ENCODE measurements at regions not wholly inside any gene's neighbourhood (a gene's known extent, or its start where the extent isn't known, plus 50 kb on each side); places are given as distances from the start of the nearest gene placed in this dataset.

- no peak for TF ChIP-seq CTCF (IDR thresholded peaks at IDR 0.05; ENCODE audit: partially characterized antibody, unreplicated experiment)
- no peaks in the 10 kb centered on the region for H3K27me3 Mint-ChIP-seq (ENCODE audit: unreplicated experiment)
- H3K4me3 Mint-ChIP-seq (ENCODE audit: unreplicated experiment): no peak overlapping the region
- H3K36me3 Mint-ChIP-seq (ENCODE audit: unreplicated experiment): no peaks in the 10 kb centered on the region
- DNase-seq: no peak
- peaks cover 12% of the 10 kb centered on the region for H3K4me1 Mint-ChIP-seq (ENCODE audit: low read depth, unreplicated experiment)
- H3K9me3 Mint-ChIP-seq (ENCODE audit: unreplicated experiment): peaks cover 5% of the 10 kb centered on the region
- H3K27ac Mint-ChIP-seq (ENCODE audit: unreplicated experiment): no peak overlapping the region
Measured at GRCh38 chr1:42043182-42043581, 110.0 kb upstream of the GUCA2B start.

GRCh38 chr1:42041031-42041430, 112.2 kb upstream of the GUCA2B start:
- no peak for TF ChIP-seq CTCF (IDR thresholded peaks at IDR 0.05; ENCODE audit: partially characterized antibody, unreplicated experiment)
- no peak overlapping the region for H3K4me3 Mint-ChIP-seq (ENCODE audit: unreplicated experiment)
- H3K9me3 Mint-ChIP-seq (ENCODE audit: unreplicated experiment): peaks cover 3% of the 10 kb centered on the region
- peaks cover under 1% of the 10 kb centered on the region for H3K4me1 Mint-ChIP-seq (ENCODE audit: low read depth, unreplicated experiment)
- H3K27ac Mint-ChIP-seq (ENCODE audit: unreplicated experiment): no peak overlapping the region
- no peak for DNase-seq
- no peaks in the 10 kb centered on the region for H3K36me3 Mint-ChIP-seq (ENCODE audit: unreplicated experiment)
- no peaks in the 10 kb centered on the region for H3K27me3 Mint-ChIP-seq (ENCODE audit: unreplicated experiment)

- no peak for TF ChIP-seq CTCF (IDR thresholded peaks at IDR 0.05; ENCODE audit: partially characterized antibody, unreplicated experiment)
- H3K27me3 Mint-ChIP-seq (ENCODE audit: unreplicated experiment): no peaks in the 10 kb centered on the region
- peaks cover 3% of the 10 kb centered on the region for H3K9me3 Mint-ChIP-seq (ENCODE audit: unreplicated experiment)
- H3K4me1 Mint-ChIP-seq (ENCODE audit: low read depth, unreplicated experiment): no peaks in the 10 kb centered on the region
- H3K36me3 Mint-ChIP-seq (ENCODE audit: unreplicated experiment): no peaks in the 10 kb centered on the region
- no peak overlapping the region for H3K27ac Mint-ChIP-seq (ENCODE audit: unreplicated experiment)
- H3K4me3 Mint-ChIP-seq (ENCODE audit: unreplicated experiment): no peak overlapping the region
- DNase-seq: no peak
Measured at GRCh38 chr1:42040159-42040558, 113.1 kb upstream of the GUCA2B start.

- no peaks in the 10 kb centered on the region for H3K27me3 Mint-ChIP-seq (ENCODE audit: unreplicated experiment)
- H3K27ac Mint-ChIP-seq (ENCODE audit: unreplicated experiment): no peak overlapping the region
- no peaks in the 10 kb centered on the region for H3K36me3 Mint-ChIP-seq (ENCODE audit: unreplicated experiment)
- H3K4me3 Mint-ChIP-seq (ENCODE audit: unreplicated experiment): no peak overlapping the region
- peaks cover 6% of the 10 kb centered on the region for H3K9me3 Mint-ChIP-seq (ENCODE audit: unreplicated experiment)
- DNase-seq: no peak
- peaks cover 3% of the 10 kb centered on the region for H3K4me1 Mint-ChIP-seq (ENCODE audit: low read depth, unreplicated experiment)
- no peak for TF ChIP-seq CTCF (IDR thresholded peaks at IDR 0.05; ENCODE audit: partially characterized antibody, unreplicated experiment)
Measured at GRCh38 chr1:42038261-42038660, 114.9 kb upstream of the GUCA2B start.

GRCh38 chr1:42037586-42037985, 115.6 kb upstream of the GUCA2B start:
- peaks cover 3% of the 10 kb centered on the region for H3K4me1 Mint-ChIP-seq (ENCODE audit: low read depth, unreplicated experiment)
- TF ChIP-seq CTCF (IDR thresholded peaks at IDR 0.05; ENCODE audit: partially characterized antibody, unreplicated experiment): no peak
- no peak overlapping the region for H3K4me3 Mint-ChIP-seq (ENCODE audit: unreplicated experiment)
- H3K9me3 Mint-ChIP-seq (ENCODE audit: unreplicated experiment): peaks cover 5% of the 10 kb centered on the region
- no peak overlapping the region for H3K27ac Mint-ChIP-seq (ENCODE audit: unreplicated experiment)
- DNase-seq: no peak
- H3K36me3 Mint-ChIP-seq (ENCODE audit: unreplicated experiment): no peaks in the 10 kb centered on the region
- H3K27me3 Mint-ChIP-seq (ENCODE audit: unreplicated experiment): no peaks in the 10 kb centered on the region
